ENCODE measurements at regions not wholly inside any gene's neighbourhood (a gene's known extent, or its start where the extent isn't known, plus 50 kb on each side); places are given as distances from the start of the nearest gene placed in this dataset.

DNA sequence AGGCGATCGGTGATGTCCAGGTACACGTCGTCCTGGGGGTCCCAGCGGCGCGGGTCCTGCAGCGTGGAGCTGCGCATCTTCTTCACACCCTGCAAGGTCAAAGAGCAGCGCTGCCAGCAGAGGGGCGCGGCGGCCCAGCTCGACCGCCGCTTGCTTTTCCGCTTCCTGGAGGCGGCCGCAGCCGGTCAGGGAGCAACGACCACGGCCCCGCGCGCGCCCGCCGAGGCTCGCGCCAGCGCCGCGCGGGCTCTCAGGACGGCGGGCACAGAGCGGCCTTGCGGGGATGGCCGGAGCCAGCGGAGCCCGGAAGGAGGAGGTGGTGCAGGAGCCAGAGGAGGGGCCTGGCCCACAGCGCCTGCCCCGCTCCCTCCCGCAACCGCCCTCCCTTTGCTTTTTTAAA is 76.4 kb upstream of the CDC14C start:
- 71% methylated on average over 43 of the region's 45 CpGs for WGBS (ENCODE audit: insufficient coverage, insufficient replicate concordance, low lambda C conversion rate, missing lambda C conversion rate)
- Histone ChIP-seq H3K79me2 (ENCODE audit: control insufficient read depth, insufficient read depth, low read length) (no peaks in the 10 kb centered on the region), H4K20me1 (ENCODE audit: control insufficient read depth, insufficient read depth) (no peaks in the 10 kb centered on the region), H3K27me3 (replicated peaks in 1 of 2; ENCODE audit: control insufficient read depth in 2 of 2, insufficient read depth in 2 of 2, low read length in 1 of 2) (no peaks in the 10 kb centered on the region), H3K36me3 (ENCODE audit: control insufficient read depth in 2 of 2, insufficient read depth in 2 of 2, low read length in 1 of 2) (no peaks in the 10 kb centered on the region), H3K9ac (ENCODE audit: control insufficient read depth, insufficient read depth, low read length) (no peak overlapping the region), H3K4me3 (no peak overlapping the region), H3K4me2 (ENCODE audit: control insufficient read depth, insufficient read depth) (no peak overlapping the region), H3K4me1 (ENCODE audit: control insufficient read depth, insufficient read depth, low read length) (no peaks in the 10 kb centered on the region), H2AFZ (ENCODE audit: control insufficient read depth, low read depth, low read length) (no peak overlapping the region), H3K9me3 (replicated peaks; ENCODE audit: control insufficient read depth, insufficient read depth, low read length) (no peaks in the 10 kb centered on the region), H3K27ac (ENCODE audit: control insufficient read depth, insufficient read depth) (no peak overlapping the region)
- SMC1A ChIA-PET (ENCODE audit: uncharacterized antibody, unreplicated experiment), result no interaction called here
- RAD21 ChIA-PET (ENCODE audit: unreplicated experiment), result no interaction called here
- no peak for FAIRE-seq
- in situ Hi-C loops (cut with MboI), result no loop called here
- no peak for DNase-seq (ENCODE audit: low read depth, low spot score)
- BruUV-seq (replicated peaks), result no TSS peak
- CTCF ChIA-PET, result no interaction called here
- TF ChIP-seq ESRRA (IDR thresholded peaks at IDR 0.05; ENCODE audit: low read length), result no peak
- TF ChIP-seq ZBED1 (IDR thresholded peaks at IDR 0.05; ENCODE audit: borderline replicate concordance), result no peak
- TF ChIP-seq IRF4 (IDR thresholded peaks at IDR 0.05; ENCODE audit: low read depth, low read length), result no peak
- no peak for TF ChIP-seq PAX8 (IDR thresholded peaks at IDR 0.05)
- TF ChIP-seq POLR2A (IDR thresholded peaks at IDR 0.05; ENCODE audit: low read depth, low read length), result no peak
- TF ChIP-seq, protein P1, sequence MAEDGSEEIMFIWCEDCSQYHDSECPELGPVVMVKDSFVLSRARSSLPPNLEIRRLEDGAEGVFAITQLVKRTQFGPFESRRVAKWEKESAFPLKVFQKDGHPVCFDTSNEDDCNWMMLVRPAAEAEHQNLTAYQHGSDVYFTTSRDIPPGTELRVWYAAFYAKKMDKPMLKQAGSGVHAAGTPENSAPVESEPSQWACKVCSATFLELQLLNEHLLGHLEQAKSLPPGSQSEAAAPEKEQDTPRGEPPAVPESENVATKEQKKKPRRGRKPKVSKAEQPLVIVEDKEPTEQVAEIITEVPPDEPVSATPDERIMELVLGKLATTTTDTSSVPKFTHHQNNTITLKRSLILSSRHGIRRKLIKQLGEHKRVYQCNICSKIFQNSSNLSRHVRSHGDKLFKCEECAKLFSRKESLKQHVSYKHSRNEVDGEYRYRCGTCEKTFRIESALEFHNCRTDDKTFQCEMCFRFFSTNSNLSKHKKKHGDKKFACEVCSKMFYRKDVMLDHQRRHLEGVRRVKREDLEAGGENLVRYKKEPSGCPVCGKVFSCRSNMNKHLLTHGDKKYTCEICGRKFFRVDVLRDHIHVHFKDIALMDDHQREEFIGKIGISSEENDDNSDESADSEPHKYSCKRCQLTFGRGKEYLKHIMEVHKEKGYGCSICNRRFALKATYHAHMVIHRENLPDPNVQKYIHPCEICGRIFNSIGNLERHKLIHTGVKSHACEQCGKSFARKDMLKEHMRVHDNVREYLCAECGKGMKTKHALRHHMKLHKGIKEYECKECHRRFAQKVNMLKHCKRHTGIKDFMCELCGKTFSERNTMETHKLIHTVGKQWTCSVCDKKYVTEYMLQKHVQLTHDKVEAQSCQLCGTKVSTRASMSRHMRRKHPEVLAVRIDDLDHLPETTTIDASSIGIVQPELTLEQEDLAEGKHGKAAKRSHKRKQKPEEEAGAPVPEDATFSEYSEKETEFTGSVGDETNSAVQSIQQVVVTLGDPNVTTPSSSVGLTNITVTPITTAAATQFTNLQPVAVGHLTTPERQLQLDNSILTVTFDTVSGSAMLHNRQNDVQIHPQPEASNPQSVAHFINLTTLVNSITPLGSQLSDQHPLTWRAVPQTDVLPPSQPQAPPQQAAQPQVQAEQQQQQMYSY (CRISPR knock-in tag; IDR thresholded peaks at IDR 0.05), result no peak
- no peak for TF ChIP-seq SMAD5 (IDR thresholded peaks at IDR 0.05; ENCODE audit: low read depth)
- TF ChIP-seq GATAD2B (conservative IDR thresholded peaks at IDR 0.05; ENCODE audit: low read depth), result no peak
- TF ChIP-seq NR2C2 (IDR thresholded peaks at IDR 0.05; ENCODE audit: borderline replicate concordance, control insufficient read depth, insufficient read length, low read depth), result no peak
- TF ChIP-seq SREBF2 (IDR thresholded peaks at IDR 0.05; ENCODE audit: low read length), result no peak
- TF ChIP-seq TCF12 (IDR thresholded peaks at IDR 0.05; ENCODE audit: low read depth, low read length), result no peak
- TF ChIP-seq ZBTB40 (IDR thresholded peaks at IDR 0.05; ENCODE audit: borderline replicate concordance), result no peak
- TF ChIP-seq ZBTB11 (CRISPR knock-in tag; IDR thresholded peaks at IDR 0.05), result no peak
- no peak for TF ChIP-seq SUZ12 (IDR thresholded peaks at IDR 0.05; ENCODE audit: unreplicated experiment)
- intact Hi-C loops (cut with micrococcal nuclease; ENCODE audit: unreplicated experiment), result no loop called here
- POLR2A ChIA-PET, result no interaction called here
- ATAC-seq, result no peak
